K562 (cell line): ENCODE measurements at regions not wholly inside any gene's neighbourhood (a gene's known extent, or its start where the extent isn't known, plus 50 kb on each side); places are given as distances from the start of the nearest gene placed in this dataset.

ENCODE experiments used
- ATAC-seq: fragments of 200-7000 bp; cut with Tn5 transposase; 3 replicates; pipeline ENCODE4 v1.9.1; 2020; ENCODE audit warnings: moderate library complexity
- BruUV-seq: library from RNA; stranded (reverse); fragments of 400-500 nt; replicated peaks from 2 replicates; lab custom pipeline; 2021; lab: Mats Ljungman, UMichigan
- CTCF ChIA-PET: fragments of 300-600 bp; formaldehyde crosslinking; extraction: SDS; loops from one replicate; lab custom pipeline; 2021; ENCODE audit warnings: low intra/inter-chr PET ratio; lab: Yijun Ruan, JAX
- POLR2A ChIA-PET: fragments of 300-600, 350-650 bp; sonication (Branson Sonifier 250); formaldehyde crosslinking; extraction: SDS; loops from one replicate; lab custom pipeline; 2021; ENCODE audit warnings: antibody characterized with exemption, inconsistent platforms; lab: Yijun Ruan, JAX
- DNase-seq, 4 experiments: peaks; one replicate each; pipeline versions ENCODE4 v3.0.0 to v3.0.0-alpha.2; 2011 to 2018; ENCODE audit warnings: low spot score in 3 of 4, mixed read lengths in 3 of 4; ENCODE audit errors: extremely low read depth in 1 of 4
- FAIRE-seq: peaks from 2 replicates; lab custom pipeline; 2011; peaks lifted over from hg19 to GRCh38; lab: Jason Lieb, UNC
- H2AFZ ChIP-seq: 2 replicates; pipeline ENCODE4 v1.6.0; 2011; ENCODE audit warnings: low read depth, low read length, control low read depth, inconsistent platforms
- H3K27ac ChIP-seq: fragments of 200-600 bp; 3 replicates; pipeline ENCODE4 v1.8.0; 2011; ENCODE audit warnings: low read depth, mild to moderate bottlenecking, control low read depth, inconsistent platforms, low read length, moderate library complexity, mixed read lengths; ENCODE audit errors: extremely low read depth
- H3K27me3 ChIP-seq, 2 experiments: fragments of 300-600 bp in 1 of 2; 2 replicates in 1 of 2; 3 replicates in 1 of 2; pipeline versions ENCODE4 v1.6.0 to v1.8.0; 2011; ENCODE audit warnings: inconsistent platforms in 2 of 2, low read length in 2 of 2, mild to moderate bottlenecking in 1 of 2, mixed read lengths in 1 of 2, moderate library complexity in 1 of 2; ENCODE audit not compliant: control insufficient read depth in 2 of 2, insufficient read depth in 2 of 2
- H3K36me3 ChIP-seq: fragments of 300-600 bp; 3 replicates; pipeline ENCODE4 v1.8.0; 2011; ENCODE audit warnings: mild to moderate bottlenecking, low read length, inconsistent platforms; ENCODE audit not compliant: control insufficient read depth, insufficient read depth
- H3K4me1 ChIP-seq, 2 experiments: fragments of 200-600 bp in 1 of 2; replicated peaks in 1 of 2; 2 replicates in 1 of 2; 3 replicates in 1 of 2; pipeline versions ENCODE4 v1.5.1 to v1.8.0; 2011; ENCODE audit warnings: inconsistent platforms in 2 of 2, low read length in 2 of 2, mild to moderate bottlenecking in 1 of 2, mixed read lengths in 1 of 2, moderate library complexity in 1 of 2; ENCODE audit not compliant: control insufficient read depth in 2 of 2, insufficient read depth in 2 of 2
- H3K4me2 ChIP-seq: 2 replicates; pipeline ENCODE4 v1.6.1; 2011; ENCODE audit warnings: low read length, control low read depth, inconsistent platforms, mixed read lengths; ENCODE audit not compliant: insufficient read depth
- H3K4me3 ChIP-seq: fragments of 200-600 bp; sonication (generic), shearing (Covaris generic); 2 replicates; pipeline ENCODE4 v1.5.1; 2016; ENCODE audit warnings: control low read depth, inconsistent platforms
- H3K79me2 ChIP-seq: fragments of 200-600 bp; 3 replicates; pipeline ENCODE4 v1.8.0; 2011; ENCODE audit warnings: low read length, inconsistent platforms; ENCODE audit not compliant: control insufficient read depth, insufficient read depth
- H3K9ac ChIP-seq, 2 experiments: 2 replicates each; pipeline versions ENCODE4 v1.6.0 to v1.6.1; 2011; ENCODE audit warnings: low read depth in 2 of 2, low read length in 2 of 2, control low read depth in 1 of 2, inconsistent platforms in 1 of 2, mild to moderate bottlenecking in 1 of 2, mixed read lengths in 1 of 2; ENCODE audit not compliant: insufficient read depth in 1 of 2
- H3K9me1 ChIP-seq: one replicate; pipeline ENCODE4 v1.6.0; 2011; ENCODE audit warnings: inconsistent platforms, mild to moderate bottlenecking, low read length, moderate library complexity; ENCODE audit not compliant: control insufficient read depth, insufficient read depth
- H3K9me3 ChIP-seq: replicated peaks from 2 replicates; pipeline ENCODE4 v1.5.1; 2011; ENCODE audit warnings: low read depth, low read length, inconsistent platforms; ENCODE audit not compliant: control insufficient read depth, insufficient read depth
- H4K20me1 ChIP-seq: replicated peaks from 2 replicates; pipeline ENCODE4 v1.6.1; 2011; ENCODE audit warnings: low read length, inconsistent platforms, mixed read lengths; ENCODE audit not compliant: control insufficient read depth, insufficient read depth
- ATF7 ChIP-seq: fragments of 450-650 bp; IDR thresholded peaks from 2 replicates; pipeline ENCODE4 v1.7.1; 2014; ENCODE audit warnings: mild to moderate bottlenecking, moderate library complexity
- CXXC5 ChIP-seq: fragments of 250-450 bp; sonication (Bioruptor Pico); IDR thresholded peaks from 2 replicates; pipeline ENCODE4 v1.8.0; 2022; ENCODE audit warnings: inconsistent platforms, mild to moderate bottlenecking, moderate library complexity
- HIVEP1 ChIP-seq: fragments of 250-450 bp; sonication (Bioruptor Pico); IDR thresholded peaks from 2 replicates; pipeline ENCODE4 v1.4.0; 2020; ENCODE audit warnings: mild to moderate bottlenecking
- IRF2 ChIP-seq: sonication (generic); formaldehyde crosslinking; IDR thresholded peaks from 2 replicates; pipeline ENCODE4 v1.8.1; 2022; ENCODE audit warnings: mild to moderate bottlenecking, missing genetic modification reagents
- JUN ChIP-seq, 2 experiments: sonication (generic) in 1 of 2; formaldehyde crosslinking in 1 of 2; IDR thresholded peaks; 2 replicates each; pipeline versions ENCODE4 v1.6.1 to v1.8.0; 2012 to 2022; ENCODE audit warnings: borderline replicate concordance in 2 of 2, mild to moderate bottlenecking in 2 of 2, improper control_type of control experiment in 1 of 2, low read depth in 1 of 2, low read length in 1 of 2, missing genetic modification reagents in 1 of 2
- NFIC ChIP-seq: fragments of 450-650 bp; IDR thresholded peaks from 2 replicates; pipeline ENCODE4 v1.6.1; 2017; ENCODE audit warnings: mild to moderate bottlenecking, inconsistent platforms
- POLR2A ChIP-seq: fragments of 450-650 bp; conservative IDR thresholded peaks from 2 replicates; pipeline ENCODE4 v1.6.1; 2016
- RBM14 ChIP-seq: fragments of 200-400 bp; formaldehyde crosslinking; IDR thresholded peaks from 2 replicates; pipeline ENCODE4 v1.6.1; 2018; ENCODE audit warnings: low read depth, mild to moderate bottlenecking, low read length, moderate library complexity, borderline replicate concordance; ENCODE audit not compliant: insufficient read depth
- STAT5A ChIP-seq: IDR thresholded peaks from 2 replicates; pipeline ENCODE4 v1.6.1; 2012; ENCODE audit warnings: low read length, inconsistent platforms, borderline replicate concordance
- TAF1 ChIP-seq: IDR thresholded peaks from 2 replicates; pipeline ENCODE4 v1.6.1; 2011; ENCODE audit warnings: mild to moderate bottlenecking, low read length, moderate library complexity; ENCODE audit not compliant: insufficient read depth, control insufficient read depth, severe bottlenecking; ENCODE audit errors: extremely low read depth
- TAF7 ChIP-seq: fragments of 450-650 bp; IDR thresholded peaks from 2 replicates; pipeline ENCODE4 v1.6.1; 2016; ENCODE audit warnings: missing genetic modification characterization, missing compliant biosample characterization
- U2AF1 ChIP-seq: fragments of 200-400 bp; formaldehyde crosslinking; optimal IDR thresholded peaks from 2 replicates; pipeline ENCODE3; 2017; ENCODE audit warnings: mild to moderate bottlenecking, low read depth, low read length, moderate library complexity
- ZC3H11A ChIP-seq: IDR thresholded peaks from 2 replicates; pipeline ENCODE4 v1.6.1; 2012; ENCODE audit warnings: low read depth, low read length, improper control_type of control experiment
- ZFP36 ChIP-seq: fragments of 150-350 bp; IDR thresholded peaks from 2 replicates; pipeline ENCODE4 v1.6.1; 2018; ENCODE audit warnings: low read length, low read depth; ENCODE audit not compliant: partially characterized antibody
- ZNF696 ChIP-seq: fragments of 250-450 bp; sonication (Bioruptor Pico); conservative IDR thresholded peaks from 2 replicates; pipeline ENCODE4 v1.4.0; 2020; ENCODE audit warnings: mild to moderate bottlenecking, moderate library complexity
- WGBS: fragments of 100-300 bp; shearing (Covaris generic); methylation state at CpG from one replicate; pipeline ENCODE4 v1.1.6; 2016; ENCODE audit warnings: low coverage, mixed read lengths; ENCODE audit not compliant: insufficient coverage; ENCODE audit errors: missing lambda C conversion rate; 5-methylcytosine and 5-hydroxymethylcytosine counted together
- in situ Hi-C: fragments of 300-500 bp; cut with MboI; formaldehyde crosslinking; loops from 4 replicates; pipeline ENCODE4 v1.15.0; 2018; ENCODE audit warnings: inconsistent platforms, mixed read lengths
- intact Hi-C: fragments of 100-400 bp; cut with micrococcal nuclease; formaldehyde crosslinking; loops from 2 replicates; pipeline ENCODE4 v1.14.2; 2022
- TF ChIP-seq, protein P1 (sequence below): fragments of 250-450 bp; sonication (Bioruptor Pico); IDR thresholded peaks from 2 replicates; pipeline ENCODE4 v1.5.0; 2022; ENCODE audit warnings: mild to moderate bottlenecking
- TF ChIP-seq, protein P2 (sequence below): fragments of 200-800 bp; sonication (Bioruptor generic); IDR thresholded peaks from 2 replicates; pipeline ENCODE4 v1.6.1; 2017; ENCODE audit warnings: missing genetic modification characterization, missing compliant biosample characterization
- TF ChIP-seq, protein P3 (sequence below): fragments of 250-450 bp; sonication (Bioruptor Pico); IDR thresholded peaks from 2 replicates; pipeline ENCODE4 v1.8.0; 2022; ENCODE audit warnings: moderate library complexity, mild to moderate bottlenecking, inconsistent platforms

DNA sequence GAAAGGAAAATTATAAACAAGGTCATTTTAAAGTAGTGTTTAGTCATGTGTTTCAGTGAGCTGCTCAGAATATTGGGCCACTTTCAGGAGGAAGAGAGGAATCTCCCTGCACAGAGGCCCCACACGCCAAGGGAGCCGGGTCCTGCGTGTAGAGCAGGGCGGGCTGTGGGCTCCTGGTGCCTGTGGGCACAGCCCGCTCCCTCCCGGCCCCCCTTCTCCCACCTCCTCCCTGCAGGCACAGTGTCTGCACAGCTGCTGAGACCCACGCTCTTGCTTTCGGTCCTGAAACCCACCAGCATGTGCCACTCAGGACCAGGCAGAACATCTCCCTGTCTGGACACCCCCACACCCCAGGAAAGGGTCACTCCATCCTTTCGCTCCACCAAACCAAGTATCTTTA lies 167.6 kb upstream of the SALL3 start:
- H3K27me3 ChIP-seq = peaks cover 0 to 33% of the 10 kb centered on the region in 2 experiments; a peak in 2 of 5 replicates
- H3K9me1 ChIP-seq = no peaks in the 10 kb centered on the region
- H3K9ac ChIP-seq = no peak overlapping the region
- no peaks in the 10 kb centered on the region for H3K79me2 ChIP-seq
- ATAC-seq = no peak
- no peak for FAIRE-seq
- POLR2A ChIA-PET = no interaction called here
- intact Hi-C loops (no loop called here), in situ Hi-C loops (no loop called here)
- peaks cover 0 to 4% of the 10 kb centered on the region in 2 experiments; a peak in 1 of 5 replicates for H3K4me1 ChIP-seq
- no peaks in the 10 kb centered on the region for H4K20me1 ChIP-seq
- no peak overlapping the region for H3K4me2 ChIP-seq
- H3K36me3 ChIP-seq = no peaks in the 10 kb centered on the region
- WGBS = 0% methylated on average over 1 of the region's 9 CpGs
- H3K9me3 ChIP-seq = no peaks in the 10 kb centered on the region
- no peak overlapping the region for H2AFZ ChIP-seq
- CTCF ChIA-PET = no interaction called here
- no peak overlapping the region for H3K27ac ChIP-seq
- DNase-seq = no peak
- no TSS peak for BruUV-seq
- no peak overlapping the region for H3K4me3 ChIP-seq
- TF ChIP-seq HIVEP1 (CRISPR knock-in tag) (no peak), ZFP36 (no peak), TAF7 (tag) (no peak), ZC3H11A (no peak), JUN (IDR thresholded peaks at IDR 0.05; ENCODE audit: borderline replicate concordance, low read depth, low read length) (no peak), JUN (CRISPR knock-in tag; IDR thresholded peaks at IDR 0.05; ENCODE audit: borderline replicate concordance) (no peak), ZNF696 (CRISPR knock-in tag) (no peak), U2AF1 (no peak), POLR2A (no peak), RBM14 (no peak), NFIC (no peak), STAT5A (no peak), IRF2 (no peak), TAF1 (no peak), ATF7 (no peak), CXXC5 (CRISPR knock-in tag) (no peak)
- TF ChIP-seq, protein P1, sequence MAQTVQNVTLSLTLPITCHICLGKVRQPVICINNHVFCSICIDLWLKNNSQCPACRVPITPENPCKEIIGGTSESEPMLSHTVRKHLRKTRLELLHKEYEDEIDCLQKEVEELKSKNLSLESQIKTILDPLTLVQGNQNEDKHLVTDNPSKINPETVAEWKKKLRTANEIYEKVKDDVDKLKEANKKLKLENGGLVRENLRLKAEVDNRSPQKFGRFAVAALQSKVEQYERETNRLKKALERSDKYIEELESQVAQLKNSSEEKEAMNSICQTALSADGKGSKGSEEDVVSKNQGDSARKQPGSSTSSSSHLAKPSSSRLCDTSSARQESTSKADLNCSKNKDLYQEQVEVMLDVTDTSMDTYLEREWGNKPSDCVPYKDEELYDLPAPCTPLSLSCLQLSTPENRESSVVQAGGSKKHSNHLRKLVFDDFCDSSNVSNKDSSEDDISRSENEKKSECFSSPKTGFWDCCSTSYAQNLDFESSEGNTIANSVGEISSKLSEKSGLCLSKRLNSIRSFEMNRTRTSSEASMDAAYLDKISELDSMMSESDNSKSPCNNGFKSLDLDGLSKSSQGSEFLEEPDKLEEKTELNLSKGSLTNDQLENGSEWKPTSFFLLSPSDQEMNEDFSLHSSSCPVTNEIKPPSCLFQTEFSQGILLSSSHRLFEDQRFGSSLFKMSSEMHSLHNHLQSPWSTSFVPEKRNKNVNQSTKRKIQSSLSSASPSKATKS = no peak
- TF ChIP-seq, protein P2, sequence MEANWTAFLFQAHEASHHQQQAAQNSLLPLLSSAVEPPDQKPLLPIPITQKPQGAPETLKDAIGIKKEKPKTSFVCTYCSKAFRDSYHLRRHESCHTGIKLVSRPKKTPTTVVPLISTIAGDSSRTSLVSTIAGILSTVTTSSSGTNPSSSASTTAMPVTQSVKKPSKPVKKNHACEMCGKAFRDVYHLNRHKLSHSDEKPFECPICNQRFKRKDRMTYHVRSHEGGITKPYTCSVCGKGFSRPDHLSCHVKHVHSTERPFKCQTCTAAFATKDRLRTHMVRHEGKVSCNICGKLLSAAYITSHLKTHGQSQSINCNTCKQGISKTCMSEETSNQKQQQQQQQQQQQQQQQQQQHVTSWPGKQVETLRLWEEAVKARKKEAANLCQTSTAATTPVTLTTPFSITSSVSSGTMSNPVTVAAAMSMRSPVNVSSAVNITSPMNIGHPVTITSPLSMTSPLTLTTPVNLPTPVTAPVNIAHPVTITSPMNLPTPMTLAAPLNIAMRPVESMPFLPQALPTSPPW (CRISPR knock-in tag) = no peak
- TF ChIP-seq, protein P3, sequence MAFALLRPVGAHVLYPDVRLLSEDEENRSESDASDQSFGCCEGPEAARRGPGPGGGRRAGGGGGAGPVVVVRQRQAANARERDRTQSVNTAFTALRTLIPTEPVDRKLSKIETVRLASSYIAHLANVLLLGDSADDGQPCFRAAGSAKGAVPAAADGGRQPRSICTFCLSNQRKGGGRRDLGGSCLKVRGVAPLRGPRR (CRISPR knock-in tag) = no peak
